ENCODE measurements at regions not wholly inside any gene's neighbourhood (a gene's known extent, or its start where the extent isn't known, plus 50 kb on each side); places are given as distances from the start of the nearest gene placed in this dataset.

GRCh38 chr9:118091711-118092500, 387.7 kb downstream of the TLR4 start:
- peaks cover 12% of the 10 kb centered on the region; the same call in 1 of the 2 replicates for H3K4me1 ChIP-seq (ENCODE audit: insufficient read depth)
- no peak overlapping the region for H2AFZ ChIP-seq
- no peak overlapping the region for H3K27ac ChIP-seq (ENCODE audit: low read depth)
- no peaks in the 10 kb centered on the region for H3K36me3 ChIP-seq (ENCODE audit: insufficient read depth)
- TF ChIP-seq EZH2 (IDR thresholded peaks at IDR 0.05; ENCODE audit: low read depth, unreplicated experiment) (no peak), CREB1 (CRISPR knock-in tag; IDR thresholded peaks at IDR 0.05; ENCODE audit: low read depth) (no peak), STAT1 (IDR thresholded peaks at IDR 0.05; ENCODE audit: unreplicated experiment) (no peak), NANOG (IDR thresholded peaks at IDR 0.05; ENCODE audit: borderline replicate concordance) (no peak), POLR2AphosphoS5 (IDR thresholded peaks at IDR 0.05; ENCODE audit: low read depth) (no peak), ZNF114 (CRISPR knock-in tag; IDR thresholded peaks at IDR 0.05) (no peak), EZH2phosphoT487 (IDR thresholded peaks at IDR 0.05; ENCODE audit: unreplicated experiment) (no peak), ZNF331 (CRISPR knock-in tag; IDR thresholded peaks at IDR 0.05; ENCODE audit: low read depth) (no peak), REST (IDR thresholded peaks at IDR 0.05; ENCODE audit: unreplicated experiment) (no peak)
- H3K9me2 ChIP-seq (ENCODE audit: insufficient read depth): no peaks in the 10 kb centered on the region
- H4K20me1 ChIP-seq (replicated peaks; ENCODE audit: insufficient read depth): no peaks in the 10 kb centered on the region
- H3K9me3 Mint-ChIP-seq: peaks cover 64% of the 10 kb centered on the region
- no peaks in the 10 kb centered on the region for H3K79me2 ChIP-seq (replicated peaks; ENCODE audit: insufficient read depth)
- H3K27me3 ChIP-seq (ENCODE audit: insufficient read depth): no peaks in the 10 kb centered on the region
- H3K27me3 Mint-ChIP-seq (ENCODE audit: insufficient read depth, low read depth, poor library complexity): no peaks in the 10 kb centered on the region
- H3K4me2 ChIP-seq: no peak overlapping the region
- no peak for ATAC-seq
- H3K4me3 Mint-ChIP-seq: no peak overlapping the region
- no peaks in the 10 kb centered on the region for H3F3A ChIP-seq (replicated peaks; ENCODE audit: low read depth)
- DNase-seq (ENCODE audit: low spot score): no peak
- peaks cover 5% of the 10 kb centered on the region; the same call in 1 of the 3 replicates for H3K4me1 Mint-ChIP-seq
- no peak overlapping the region for H3K4me3 ChIP-seq
- H3K36me3 Mint-ChIP-seq (ENCODE audit: low read depth): peaks cover 3% of the 10 kb centered on the region; the same call in 2 of the 3 replicates
- H3K27ac Mint-ChIP-seq: no peak overlapping the region

GRCh38 chr9:118094387-118094786, 390.2 kb downstream of the TLR4 start:
- H3K4me1 ChIP-seq (ENCODE audit: insufficient read depth): peaks cover 12% of the 10 kb centered on the region; the same call in 1 of the 2 replicates
- no peaks in the 10 kb centered on the region for H3K27me3 Mint-ChIP-seq (ENCODE audit: insufficient read depth, low read depth, poor library complexity)
- H3K4me3 ChIP-seq: no peak overlapping the region
- no peaks in the 10 kb centered on the region for H3K36me3 ChIP-seq (ENCODE audit: insufficient read depth)
- H3K9me2 ChIP-seq (ENCODE audit: insufficient read depth): no peaks in the 10 kb centered on the region
- no peak overlapping the region; the same call in 1 of the 2 replicates for H2AFZ ChIP-seq
- ATAC-seq (no peak), DNase-seq (ENCODE audit: low spot score) (no peak)
- no peak overlapping the region for H3K27ac ChIP-seq (ENCODE audit: low read depth)
- no peaks in the 10 kb centered on the region for H4K20me1 ChIP-seq (replicated peaks; ENCODE audit: insufficient read depth)
- H3K9me3 Mint-ChIP-seq: peaks cover 49% of the 10 kb centered on the region
- H3K79me2 ChIP-seq (replicated peaks; ENCODE audit: insufficient read depth): no peaks in the 10 kb centered on the region
- 0 out of 2 replicates have a peak overlapping the region, but pooled peaks have one; percentile 51 for H3K4me2 ChIP-seq
- no peak overlapping the region for H3K4me3 Mint-ChIP-seq
- no peaks in the 10 kb centered on the region for H3F3A ChIP-seq (replicated peaks; ENCODE audit: low read depth)
- peaks cover 5% of the 10 kb centered on the region; the same call in 1 of the 3 replicates for H3K4me1 Mint-ChIP-seq
- no peaks in the 10 kb centered on the region for H3K36me3 Mint-ChIP-seq (ENCODE audit: low read depth)
- H3K27me3 ChIP-seq (ENCODE audit: insufficient read depth): no peaks in the 10 kb centered on the region
- no peak overlapping the region for H3K27ac Mint-ChIP-seq
- TF ChIP-seq, protein P1, sequence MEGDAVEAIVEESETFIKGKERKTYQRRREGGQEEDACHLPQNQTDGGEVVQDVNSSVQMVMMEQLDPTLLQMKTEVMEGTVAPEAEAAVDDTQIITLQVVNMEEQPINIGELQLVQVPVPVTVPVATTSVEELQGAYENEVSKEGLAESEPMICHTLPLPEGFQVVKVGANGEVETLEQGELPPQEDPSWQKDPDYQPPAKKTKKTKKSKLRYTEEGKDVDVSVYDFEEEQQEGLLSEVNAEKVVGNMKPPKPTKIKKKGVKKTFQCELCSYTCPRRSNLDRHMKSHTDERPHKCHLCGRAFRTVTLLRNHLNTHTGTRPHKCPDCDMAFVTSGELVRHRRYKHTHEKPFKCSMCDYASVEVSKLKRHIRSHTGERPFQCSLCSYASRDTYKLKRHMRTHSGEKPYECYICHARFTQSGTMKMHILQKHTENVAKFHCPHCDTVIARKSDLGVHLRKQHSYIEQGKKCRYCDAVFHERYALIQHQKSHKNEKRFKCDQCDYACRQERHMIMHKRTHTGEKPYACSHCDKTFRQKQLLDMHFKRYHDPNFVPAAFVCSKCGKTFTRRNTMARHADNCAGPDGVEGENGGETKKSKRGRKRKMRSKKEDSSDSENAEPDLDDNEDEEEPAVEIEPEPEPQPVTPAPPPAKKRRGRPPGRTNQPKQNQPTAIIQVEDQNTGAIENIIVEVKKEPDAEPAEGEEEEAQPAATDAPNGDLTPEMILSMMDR (conservative IDR thresholded peaks at IDR 0.05; ENCODE audit: low read depth in 2 of 2): no peak
- TF ChIP-seq CREB1 (CRISPR knock-in tag; IDR thresholded peaks at IDR 0.05; ENCODE audit: low read depth) (no peak), ZNF331 (CRISPR knock-in tag; IDR thresholded peaks at IDR 0.05; ENCODE audit: low read depth) (no peak), EZH2 (IDR thresholded peaks at IDR 0.05; ENCODE audit: low read depth, unreplicated experiment) (no peak), STAT1 (IDR thresholded peaks at IDR 0.05; ENCODE audit: unreplicated experiment) (no peak)

All from GM23338 (cell line).